ENCODE measurements at regions not wholly inside any gene's neighbourhood (a gene's known extent, or its start where the extent isn't known, plus 50 kb on each side); places are given as distances from the start of the nearest gene placed in this dataset.

DNA sequence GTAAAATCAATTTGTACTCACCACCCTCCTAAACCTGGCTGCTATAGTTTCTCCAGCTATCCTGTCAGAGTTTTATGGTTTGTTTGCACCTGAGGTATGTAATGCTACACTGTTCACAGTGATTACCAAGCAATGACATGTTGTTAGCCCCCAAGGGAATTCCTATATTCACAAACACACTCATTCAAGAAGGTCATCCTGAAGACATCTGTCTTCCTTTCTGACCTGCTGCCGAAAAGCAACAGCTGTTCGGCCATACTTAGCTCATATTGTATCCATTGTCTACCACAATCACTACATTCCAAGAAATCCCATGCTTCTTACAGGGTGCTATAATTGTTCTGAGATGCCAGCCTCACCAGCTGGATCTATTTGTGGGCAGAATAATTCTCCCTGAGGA is 160.1 kb upstream of the GYPA start:
- TF ChIP-seq, protein P1, sequence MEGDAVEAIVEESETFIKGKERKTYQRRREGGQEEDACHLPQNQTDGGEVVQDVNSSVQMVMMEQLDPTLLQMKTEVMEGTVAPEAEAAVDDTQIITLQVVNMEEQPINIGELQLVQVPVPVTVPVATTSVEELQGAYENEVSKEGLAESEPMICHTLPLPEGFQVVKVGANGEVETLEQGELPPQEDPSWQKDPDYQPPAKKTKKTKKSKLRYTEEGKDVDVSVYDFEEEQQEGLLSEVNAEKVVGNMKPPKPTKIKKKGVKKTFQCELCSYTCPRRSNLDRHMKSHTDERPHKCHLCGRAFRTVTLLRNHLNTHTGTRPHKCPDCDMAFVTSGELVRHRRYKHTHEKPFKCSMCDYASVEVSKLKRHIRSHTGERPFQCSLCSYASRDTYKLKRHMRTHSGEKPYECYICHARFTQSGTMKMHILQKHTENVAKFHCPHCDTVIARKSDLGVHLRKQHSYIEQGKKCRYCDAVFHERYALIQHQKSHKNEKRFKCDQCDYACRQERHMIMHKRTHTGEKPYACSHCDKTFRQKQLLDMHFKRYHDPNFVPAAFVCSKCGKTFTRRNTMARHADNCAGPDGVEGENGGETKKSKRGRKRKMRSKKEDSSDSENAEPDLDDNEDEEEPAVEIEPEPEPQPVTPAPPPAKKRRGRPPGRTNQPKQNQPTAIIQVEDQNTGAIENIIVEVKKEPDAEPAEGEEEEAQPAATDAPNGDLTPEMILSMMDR (IDR thresholded peaks at IDR 0.05; ENCODE audit: low read depth, low read length, missing input control), result no peak
- TF ChIP-seq YY1 (IDR thresholded peaks at IDR 0.05), result no peak
- no peak for TF ChIP-seq RAD21 (IDR thresholded peaks at IDR 0.05)
- TF ChIP-seq HNF4G (IDR thresholded peaks at IDR 0.05), result no peak
- TF ChIP-seq, protein P2, sequence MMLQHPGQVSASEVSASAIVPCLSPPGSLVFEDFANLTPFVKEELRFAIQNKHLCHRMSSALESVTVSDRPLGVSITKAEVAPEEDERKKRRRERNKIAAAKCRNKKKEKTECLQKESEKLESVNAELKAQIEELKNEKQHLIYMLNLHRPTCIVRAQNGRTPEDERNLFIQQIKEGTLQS (IDR thresholded peaks at IDR 0.05), result no peak
- TF ChIP-seq JUND (IDR thresholded peaks at IDR 0.05), result no peak
- TF ChIP-seq TAF1 (conservative IDR thresholded peaks at IDR 0.05), result no peak
- TF ChIP-seq GABPA (IDR thresholded peaks at IDR 0.05 in 1 of 2, conservative IDR thresholded peaks at IDR 0.05 in 1 of 2), result no peak
- TF ChIP-seq SP1 (IDR thresholded peaks at IDR 0.05), result no peak
- no peak for TF ChIP-seq HNF4A (conservative IDR thresholded peaks at IDR 0.05)
- TF ChIP-seq, protein P3, sequence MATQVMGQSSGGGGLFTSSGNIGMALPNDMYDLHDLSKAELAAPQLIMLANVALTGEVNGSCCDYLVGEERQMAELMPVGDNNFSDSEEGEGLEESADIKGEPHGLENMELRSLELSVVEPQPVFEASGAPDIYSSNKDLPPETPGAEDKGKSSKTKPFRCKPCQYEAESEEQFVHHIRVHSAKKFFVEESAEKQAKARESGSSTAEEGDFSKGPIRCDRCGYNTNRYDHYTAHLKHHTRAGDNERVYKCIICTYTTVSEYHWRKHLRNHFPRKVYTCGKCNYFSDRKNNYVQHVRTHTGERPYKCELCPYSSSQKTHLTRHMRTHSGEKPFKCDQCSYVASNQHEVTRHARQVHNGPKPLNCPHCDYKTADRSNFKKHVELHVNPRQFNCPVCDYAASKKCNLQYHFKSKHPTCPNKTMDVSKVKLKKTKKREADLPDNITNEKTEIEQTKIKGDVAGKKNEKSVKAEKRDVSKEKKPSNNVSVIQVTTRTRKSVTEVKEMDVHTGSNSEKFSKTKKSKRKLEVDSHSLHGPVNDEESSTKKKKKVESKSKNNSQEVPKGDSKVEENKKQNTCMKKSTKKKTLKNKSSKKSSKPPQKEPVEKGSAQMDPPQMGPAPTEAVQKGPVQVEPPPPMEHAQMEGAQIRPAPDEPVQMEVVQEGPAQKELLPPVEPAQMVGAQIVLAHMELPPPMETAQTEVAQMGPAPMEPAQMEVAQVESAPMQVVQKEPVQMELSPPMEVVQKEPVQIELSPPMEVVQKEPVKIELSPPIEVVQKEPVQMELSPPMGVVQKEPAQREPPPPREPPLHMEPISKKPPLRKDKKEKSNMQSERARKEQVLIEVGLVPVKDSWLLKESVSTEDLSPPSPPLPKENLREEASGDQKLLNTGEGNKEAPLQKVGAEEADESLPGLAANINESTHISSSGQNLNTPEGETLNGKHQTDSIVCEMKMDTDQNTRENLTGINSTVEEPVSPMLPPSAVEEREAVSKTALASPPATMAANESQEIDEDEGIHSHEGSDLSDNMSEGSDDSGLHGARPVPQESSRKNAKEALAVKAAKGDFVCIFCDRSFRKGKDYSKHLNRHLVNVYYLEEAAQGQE (IDR thresholded peaks at IDR 0.05), result no peak
- TF ChIP-seq, protein P4, sequence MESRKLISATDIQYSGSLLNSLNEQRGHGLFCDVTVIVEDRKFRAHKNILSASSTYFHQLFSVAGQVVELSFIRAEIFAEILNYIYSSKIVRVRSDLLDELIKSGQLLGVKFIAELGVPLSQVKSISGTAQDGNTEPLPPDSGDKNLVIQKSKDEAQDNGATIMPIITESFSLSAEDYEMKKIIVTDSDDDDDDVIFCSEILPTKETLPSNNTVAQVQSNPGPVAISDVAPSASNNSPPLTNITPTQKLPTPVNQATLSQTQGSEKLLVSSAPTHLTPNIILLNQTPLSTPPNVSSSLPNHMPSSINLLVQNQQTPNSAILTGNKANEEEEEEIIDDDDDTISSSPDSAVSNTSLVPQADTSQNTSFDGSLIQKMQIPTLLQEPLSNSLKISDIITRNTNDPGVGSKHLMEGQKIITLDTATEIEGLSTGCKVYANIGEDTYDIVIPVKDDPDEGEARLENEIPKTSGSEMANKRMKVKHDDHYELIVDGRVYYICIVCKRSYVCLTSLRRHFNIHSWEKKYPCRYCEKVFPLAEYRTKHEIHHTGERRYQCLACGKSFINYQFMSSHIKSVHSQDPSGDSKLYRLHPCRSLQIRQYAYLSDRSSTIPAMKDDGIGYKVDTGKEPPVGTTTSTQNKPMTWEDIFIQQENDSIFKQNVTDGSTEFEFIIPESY (IDR thresholded peaks at IDR 0.05), result no peak

All from liver (tissue), 3 donors.